NCI-H146 (cell line): ENCODE measurements at regions not wholly inside any gene's neighbourhood (a gene's known extent, or its start where the extent isn't known, plus 50 kb on each side); places are given as distances from the start of the nearest gene placed in this dataset.
"Not testable (repeated sequence)": the region's sequence is repeated elsewhere in the genome, so short reads cannot be mapped to it uniquely, and the experiment has no call there.

Experiments
- DNase-seq: peaks from one replicate; lab custom pipeline; 2025; lab: John Stamatoyannopoulos, UW

- no peak for DNase-seq
These were observed 177.3 kb downstream of the BANP start for GRCh38 chr16:88128556-88128955.

DNA sequence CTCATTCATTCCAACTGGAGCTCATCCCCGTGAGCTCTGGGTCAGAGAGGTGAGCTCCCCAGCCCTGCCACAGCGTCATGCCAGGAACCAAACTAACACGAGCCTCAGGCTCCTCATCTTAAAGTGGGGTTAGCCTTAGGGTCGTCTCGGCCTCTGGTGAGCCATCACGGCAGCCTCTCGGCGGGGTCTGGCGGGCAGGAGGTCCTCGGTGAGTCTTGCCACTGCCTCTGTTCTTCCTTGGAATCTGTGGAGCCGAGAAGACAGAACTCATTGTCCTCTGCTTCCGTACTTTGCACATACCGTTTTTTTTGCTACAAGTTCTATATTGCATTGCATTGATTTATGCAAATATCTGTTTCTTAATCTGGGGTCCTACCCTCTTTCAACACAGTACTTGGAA lies 177.9 kb downstream of the BANP start:
- not testable (repeated sequence) for DNase-seq

DNA sequence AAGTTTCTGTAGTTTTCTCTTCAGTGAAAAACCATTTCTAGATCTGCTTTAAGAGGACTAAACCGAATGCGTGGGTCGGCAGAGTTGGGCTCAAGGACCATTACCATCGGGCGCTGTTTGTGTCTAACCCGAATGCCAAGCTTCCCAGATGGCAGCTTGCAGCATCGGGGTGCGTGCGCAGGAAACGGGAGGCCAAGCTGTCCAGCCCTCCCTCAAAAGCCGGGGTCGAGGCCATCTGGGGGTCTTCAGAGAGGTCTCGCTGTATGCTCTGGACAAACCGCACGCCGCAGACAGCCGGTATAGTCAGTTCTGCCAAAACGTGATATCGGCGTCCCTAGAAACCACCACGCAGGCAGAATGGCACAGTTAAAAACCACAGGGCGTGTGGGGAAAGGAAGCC lies 178.8 kb downstream of the BANP start:
- DNase-seq: no peak

DNA sequence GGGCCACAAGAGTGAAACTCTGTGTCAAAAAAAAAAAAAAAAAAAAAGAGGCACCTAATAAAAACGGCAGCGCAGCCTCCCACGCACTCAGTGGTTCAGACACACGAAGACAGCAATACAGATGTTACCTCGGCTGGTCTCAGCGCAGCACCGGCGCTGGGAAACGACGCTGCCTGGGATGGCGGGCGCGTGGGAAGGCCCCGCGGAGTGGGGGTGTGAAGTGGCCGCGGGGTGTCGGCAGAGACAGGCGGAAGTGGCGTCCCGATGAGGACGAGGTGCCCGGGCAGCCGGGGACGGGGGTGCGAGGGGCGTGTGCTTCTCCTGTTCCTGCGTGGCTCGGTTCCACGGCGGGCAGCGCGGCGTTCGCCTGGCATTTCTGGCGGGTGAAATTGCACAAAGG lies 179.4 kb downstream of the BANP start:
- DNase-seq: no peak

- no peak for DNase-seq
These were observed 180.0 kb downstream of the BANP start for GRCh38 chr16:88131256-88131655.

DNA sequence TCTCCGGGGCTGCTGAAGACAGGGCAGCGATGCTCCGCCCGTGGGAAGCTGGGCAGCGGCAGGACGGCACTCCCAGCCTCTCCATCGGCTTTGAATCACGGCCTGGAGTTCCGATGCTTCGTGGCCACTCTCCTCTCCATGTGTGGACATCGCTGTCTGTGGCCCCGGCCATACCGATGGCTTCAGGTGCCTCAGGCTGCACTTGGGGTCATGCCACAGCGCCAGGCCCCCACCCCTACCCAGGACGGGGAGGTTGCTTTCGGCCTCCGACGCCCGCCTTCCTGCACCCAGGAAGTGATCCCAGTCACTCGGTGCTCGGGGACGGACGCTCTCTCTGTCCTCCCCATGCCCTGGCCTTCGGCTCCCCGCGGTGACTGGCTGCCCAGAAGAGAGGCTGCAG lies 180.7 kb downstream of the BANP start:
- DNase-seq: no peak

GRCh38 chr16:88132836-88133506 lies 181.7 kb downstream of the BANP start:
- no peak for DNase-seq

- DNase-seq: no peak
These were observed 182.2 kb downstream of the BANP start for GRCh38 chr16:88133507-88133843.

- DNase-seq: not testable (repeated sequence)
These were observed 183.1 kb downstream of the BANP start for GRCh38 chr16:88134172-88134898.

- not testable (repeated sequence) for DNase-seq
These were observed 183.9 kb downstream of the BANP start for GRCh38 chr16:88134899-88135682.

GRCh38 chr16:88136211-88136713 lies 185.0 kb downstream of the BANP start:
- DNase-seq: not testable (repeated sequence)

GRCh38 chr16:88136939-88137338 lies 185.7 kb downstream of the BANP start:
- DNase-seq: not testable (repeated sequence)

GRCh38 chr16:88139141-88139540 lies 187.9 kb downstream of the BANP start:
- DNase-seq: not testable (repeated sequence)

DNA sequence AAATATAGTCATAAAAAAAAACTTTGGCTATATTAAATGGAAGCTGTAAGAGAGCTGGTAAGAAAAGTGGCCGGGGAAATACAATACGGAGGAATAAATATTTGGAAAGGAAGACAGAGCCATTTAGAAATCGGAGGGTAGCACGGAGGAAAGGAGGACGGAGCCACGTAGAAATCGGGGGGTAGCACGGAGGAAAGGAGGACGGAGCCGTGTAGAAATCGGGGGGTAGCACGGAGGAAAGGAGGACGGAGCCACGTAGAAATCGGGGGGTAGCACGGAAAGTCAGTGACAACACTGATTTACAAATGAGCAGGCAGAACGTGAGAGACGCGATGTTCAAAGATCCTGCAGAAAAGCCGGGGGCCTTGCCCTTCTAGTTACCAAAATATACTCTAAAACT lies 189.0 kb downstream of the BANP start:
- DNase-seq: not testable (repeated sequence)

DNA sequence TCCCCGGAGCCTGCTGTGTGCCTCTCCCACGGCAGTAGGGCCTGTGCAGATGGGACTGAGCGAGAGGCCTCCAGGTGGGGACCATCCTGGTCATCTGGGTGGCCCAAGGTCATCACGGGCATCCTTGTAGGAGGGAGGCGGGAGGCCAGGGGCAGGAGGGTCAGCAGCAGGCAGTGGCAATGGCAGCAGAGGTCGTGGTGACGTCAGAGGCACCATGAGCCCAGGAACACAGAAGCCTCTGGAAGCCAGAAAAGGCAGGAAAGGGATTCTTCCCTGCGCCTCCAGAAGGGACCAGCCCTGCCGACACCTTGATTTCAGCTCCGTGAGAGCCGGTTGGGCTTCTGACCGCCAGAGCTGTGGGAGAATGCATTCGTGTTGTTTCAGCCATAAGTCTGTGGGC lies 190.3 kb downstream of the BANP start:
- DNase-seq: no peak

DNA sequence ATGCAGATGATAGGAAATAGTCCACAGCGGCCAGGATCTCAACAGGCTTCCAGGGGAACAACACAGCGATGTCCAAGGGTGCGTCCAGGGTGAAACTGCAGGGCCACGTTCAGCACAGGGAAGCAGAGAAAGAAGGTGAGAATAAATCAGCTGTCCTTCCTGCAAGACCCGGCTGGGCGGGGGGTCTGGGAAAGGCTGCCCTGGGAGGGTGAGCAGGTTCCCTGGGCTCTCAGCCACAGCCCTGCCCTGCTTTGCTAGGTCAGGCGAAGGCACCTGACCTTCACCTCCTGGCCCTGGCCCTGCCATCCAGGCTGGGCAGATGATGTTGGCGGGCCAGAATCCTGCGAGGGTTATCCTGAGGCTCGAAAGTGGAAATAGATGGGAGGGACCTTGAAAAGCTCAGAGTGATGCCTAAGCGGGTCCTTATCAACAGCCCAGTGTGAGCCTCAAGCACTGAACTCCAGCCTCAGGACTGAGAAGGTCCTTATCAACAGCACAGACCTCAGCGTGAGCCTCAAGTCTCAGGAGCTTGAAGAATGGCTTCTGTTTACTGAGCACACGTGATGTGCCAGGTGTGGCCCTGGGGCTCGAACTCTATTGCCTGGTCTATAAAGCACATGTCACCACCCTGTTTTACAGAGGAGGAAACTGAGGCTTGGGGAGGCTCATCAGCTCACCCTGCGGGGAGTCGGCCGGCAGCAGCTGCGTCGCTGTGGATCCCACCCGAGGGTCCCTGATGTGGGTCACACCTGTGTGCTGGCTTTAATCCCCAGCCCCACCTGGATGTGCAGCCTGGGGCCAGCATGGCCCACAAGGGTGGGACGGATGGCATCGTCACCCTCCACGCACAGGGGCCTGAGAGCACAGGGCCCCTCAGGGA lies 191.1 kb downstream of the BANP start:
- DNase-seq: not testable (repeated sequence)

- DNase-seq: not testable (repeated sequence)
These were observed 192.1 kb downstream of the BANP start for GRCh38 chr16:88143122-88144027.

GRCh38 chr16:88144028-88144511 lies 192.8 kb downstream of the BANP start:
- no peak for DNase-seq

- not testable (repeated sequence) for DNase-seq
These were observed 194.1 kb downstream of the BANP start for GRCh38 chr16:88145376-88145775.

- not testable (repeated sequence) for DNase-seq
These were observed 194.7 kb downstream of the BANP start for GRCh38 chr16:88145824-88146405.
